ENCODE measurements at regions not wholly inside any gene's neighbourhood (a gene's known extent, or its start where the extent isn't known, plus 50 kb on each side); places are given as distances from the start of the nearest gene placed in this dataset.

DNA sequence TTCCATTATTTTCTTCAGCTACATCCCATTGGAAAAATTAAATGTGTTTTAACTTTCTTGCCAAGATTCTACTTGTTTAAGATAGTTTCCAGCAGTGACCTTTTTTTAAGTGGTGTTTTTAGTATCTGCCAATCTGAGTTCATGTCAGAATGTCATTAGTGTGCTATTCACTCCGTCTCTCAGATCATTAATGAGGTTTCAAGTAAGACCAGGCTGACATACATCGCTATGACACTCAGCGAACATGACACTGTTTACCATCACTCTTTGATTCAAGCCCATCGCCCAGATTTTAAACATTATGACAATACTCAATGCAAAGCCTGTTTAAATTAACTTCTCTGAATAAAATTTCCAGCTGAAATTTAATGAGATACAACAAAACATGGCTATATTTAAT lies 272.0 kb upstream of the KYNU start:
- Histone ChIP-seq H3K27me3 (ENCODE audit: control insufficient read depth in 3 of 3, insufficient read depth in 3 of 3, low read length in 2 of 3) (no peaks in the 10 kb centered on the region), H3K27ac (ENCODE audit: low read depth in 1 of 2, low read length in 1 of 2) (no peak overlapping the region), H3K9me3 (ENCODE audit: control insufficient read depth in 4 of 4, insufficient read depth in 3 of 4, low read length in 3 of 4) (no peaks in the 10 kb centered on the region), H3K4me1 (ENCODE audit: control insufficient read depth in 5 of 5, insufficient read depth in 5 of 5, low read length in 5 of 5) (peaks cover 0 to 12% (median 0%) of the 10 kb centered on the region in 5 donors), H3K9ac (ENCODE audit: insufficient read depth in 1 of 2, low read length in 2 of 2) (no peak overlapping the region), H3K36me3 (ENCODE audit: control insufficient read depth in 4 of 4, insufficient read depth in 4 of 4, low read length in 4 of 4) (no peaks in the 10 kb centered on the region), H3K4me3 (no peak overlapping the region)
- peak; percentile 77 to 97 (median 96) for DNase-seq
- no peak for ATAC-seq (ENCODE audit: insufficient read depth, low FRiP score)
- WGBS, 2 donors, result 52 to 57% methylated on average over 4 of the region's 4 CpGs
- TF ChIP-seq, protein P1, sequence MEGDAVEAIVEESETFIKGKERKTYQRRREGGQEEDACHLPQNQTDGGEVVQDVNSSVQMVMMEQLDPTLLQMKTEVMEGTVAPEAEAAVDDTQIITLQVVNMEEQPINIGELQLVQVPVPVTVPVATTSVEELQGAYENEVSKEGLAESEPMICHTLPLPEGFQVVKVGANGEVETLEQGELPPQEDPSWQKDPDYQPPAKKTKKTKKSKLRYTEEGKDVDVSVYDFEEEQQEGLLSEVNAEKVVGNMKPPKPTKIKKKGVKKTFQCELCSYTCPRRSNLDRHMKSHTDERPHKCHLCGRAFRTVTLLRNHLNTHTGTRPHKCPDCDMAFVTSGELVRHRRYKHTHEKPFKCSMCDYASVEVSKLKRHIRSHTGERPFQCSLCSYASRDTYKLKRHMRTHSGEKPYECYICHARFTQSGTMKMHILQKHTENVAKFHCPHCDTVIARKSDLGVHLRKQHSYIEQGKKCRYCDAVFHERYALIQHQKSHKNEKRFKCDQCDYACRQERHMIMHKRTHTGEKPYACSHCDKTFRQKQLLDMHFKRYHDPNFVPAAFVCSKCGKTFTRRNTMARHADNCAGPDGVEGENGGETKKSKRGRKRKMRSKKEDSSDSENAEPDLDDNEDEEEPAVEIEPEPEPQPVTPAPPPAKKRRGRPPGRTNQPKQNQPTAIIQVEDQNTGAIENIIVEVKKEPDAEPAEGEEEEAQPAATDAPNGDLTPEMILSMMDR (IDR thresholded peaks at IDR 0.05; ENCODE audit: control extremely low read depth, extremely low read depth), result no peak

DNA sequence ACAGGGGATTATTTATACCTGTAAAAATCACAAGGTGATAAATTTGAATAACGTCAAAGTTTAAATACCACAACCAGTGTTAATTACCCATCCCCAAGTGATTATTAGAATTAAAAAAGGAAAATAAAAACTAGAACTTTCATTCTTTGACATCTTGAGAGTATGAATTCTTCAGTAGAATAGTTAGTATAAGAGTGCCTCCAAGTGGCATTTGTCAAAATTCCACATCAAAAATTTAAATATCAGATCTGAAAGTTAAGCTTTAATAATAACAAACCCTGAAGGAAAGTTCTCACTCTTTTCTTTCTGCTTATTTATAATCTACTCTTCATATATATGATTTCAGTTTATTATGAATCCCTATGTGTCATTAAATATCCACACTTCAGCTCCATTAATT lies 273.7 kb upstream of the KYNU start:
- WGBS, 2 donors, result 43 to 62% methylated on average over 1 of the region's 1 CpG
- DNase-seq, result peak in 2 of 3 donors; percentile 46 to 67
- no peak overlapping the region for H3K9ac ChIP-seq (ENCODE audit: insufficient read depth in 1 of 2, low read length in 2 of 2)
- H3K36me3 ChIP-seq (ENCODE audit: control insufficient read depth in 4 of 4, insufficient read depth in 4 of 4, low read length in 4 of 4), result no peaks in the 10 kb centered on the region
- ATAC-seq (ENCODE audit: insufficient read depth, low FRiP score), result no peak
- no peak overlapping the region for H3K4me3 ChIP-seq
- no peaks in the 10 kb centered on the region for H3K27me3 ChIP-seq (ENCODE audit: control insufficient read depth in 3 of 3, insufficient read depth in 3 of 3, low read length in 2 of 3)
- TF ChIP-seq, protein P1 (IDR thresholded peaks at IDR 0.05; ENCODE audit: control extremely low read depth, extremely low read depth), result no peak
- H3K9me3 ChIP-seq (ENCODE audit: control insufficient read depth in 4 of 4, insufficient read depth in 3 of 4, low read length in 3 of 4), result no peaks in the 10 kb centered on the region
- H3K27ac ChIP-seq (ENCODE audit: low read depth in 1 of 2, low read length in 1 of 2), result no peak overlapping the region
- peaks cover 0 to 12% (median 0%) of the 10 kb centered on the region in 5 donors for H3K4me1 ChIP-seq (ENCODE audit: control insufficient read depth in 5 of 5, insufficient read depth in 5 of 5, low read length in 5 of 5)

DNA sequence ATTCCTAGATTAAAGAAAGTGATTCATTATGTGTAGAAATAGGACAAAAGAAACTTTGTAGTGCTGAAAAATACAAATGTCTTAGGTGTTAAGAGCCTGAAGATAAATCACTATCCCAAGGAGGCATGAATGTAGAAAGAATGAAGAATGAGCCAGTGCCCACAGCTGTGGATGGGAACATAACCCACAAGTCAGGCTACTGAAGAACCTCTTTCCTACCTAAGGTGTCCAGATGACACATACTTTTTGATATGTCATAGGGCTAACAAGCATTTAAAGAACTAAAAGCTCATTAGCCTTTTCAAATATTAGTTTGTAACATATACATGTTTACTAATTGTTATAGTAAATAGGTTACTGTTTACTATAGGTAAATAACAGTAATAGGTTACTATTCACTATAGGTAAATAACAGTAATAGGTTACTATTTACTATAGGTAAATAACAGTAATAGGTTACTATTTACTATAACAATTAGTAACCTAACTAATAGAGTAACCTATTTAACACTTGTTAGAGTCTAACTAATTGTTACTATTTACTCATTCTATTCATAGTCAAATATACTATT lies 275.0 kb upstream of the KYNU start:
- Histone ChIP-seq H3K9ac (ENCODE audit: insufficient read depth in 1 of 2, low read length in 2 of 2) (no peak overlapping the region), H3K9me3 (ENCODE audit: control insufficient read depth in 4 of 4, insufficient read depth in 3 of 4, low read length in 3 of 4) (no peaks in the 10 kb centered on the region), H3K4me1 (ENCODE audit: control insufficient read depth in 5 of 5, insufficient read depth in 5 of 5, low read length in 5 of 5) (peaks cover 0 to 12% (median 0%) of the 10 kb centered on the region in 5 donors), H3K4me3 (no peak overlapping the region), H3K27me3 (ENCODE audit: control insufficient read depth in 3 of 3, insufficient read depth in 3 of 3, low read length in 2 of 3) (no peaks in the 10 kb centered on the region), H3K36me3 (ENCODE audit: control insufficient read depth in 4 of 4, insufficient read depth in 4 of 4, low read length in 4 of 4) (no peaks in the 10 kb centered on the region), H3K27ac (ENCODE audit: low read depth in 1 of 2, low read length in 1 of 2) (no peak overlapping the region)
- TF ChIP-seq, protein P1 (IDR thresholded peaks at IDR 0.05; ENCODE audit: control extremely low read depth, extremely low read depth), result no peak
- ATAC-seq (ENCODE audit: insufficient read depth, low FRiP score) (no peak), DNase-seq (no peak)

- Histone ChIP-seq H3K4me3 (no peak overlapping the region), H3K9me3 (ENCODE audit: control insufficient read depth in 4 of 4, insufficient read depth in 3 of 4, low read length in 3 of 4) (no peaks in the 10 kb centered on the region), H3K4me1 (ENCODE audit: control insufficient read depth in 5 of 5, insufficient read depth in 5 of 5, low read length in 5 of 5) (peaks cover 0 to 12% (median 0%) of the 10 kb centered on the region in 5 donors), H3K27me3 (ENCODE audit: control insufficient read depth in 3 of 3, insufficient read depth in 3 of 3, low read length in 2 of 3) (no peaks in the 10 kb centered on the region), H3K27ac (ENCODE audit: low read depth in 1 of 2, low read length in 1 of 2) (no peak overlapping the region), H3K36me3 (ENCODE audit: control insufficient read depth in 4 of 4, insufficient read depth in 4 of 4, low read length in 4 of 4) (no peaks in the 10 kb centered on the region), H3K9ac (ENCODE audit: insufficient read depth in 1 of 2, low read length in 2 of 2) (no peak overlapping the region)
- TF ChIP-seq, protein P1 (IDR thresholded peaks at IDR 0.05; ENCODE audit: control extremely low read depth, extremely low read depth), result no peak
- DNase-seq, result no peak
- 83 to 92% methylated on average over 7 of the region's 7 CpGs for WGBS, 2 donors
- ATAC-seq (ENCODE audit: insufficient read depth, low FRiP score), result no peak
Observed at GRCh38 chr2:142601794-142602193, 275.7 kb upstream of the KYNU start.
